Trophoblast cell (in vitro differentiated cells and primary cell): ENCODE measurements at regions not wholly inside any gene's neighbourhood (a gene's known extent, or its start where the extent isn't known, plus 50 kb on each side); places are given as distances from the start of the nearest gene placed in this dataset.

ENCODE experiments used
- DNase-seq, 2 donors: peaks; one replicate each; pipeline ENCODE4 v3.0.0-alpha.2; 2016
- H2AFZ ChIP-seq: 2 replicates; pipeline ENCODE4 v1.6.1; 2013; ENCODE audit warnings: low read length, moderate library complexity, mild to moderate bottlenecking; ENCODE audit not compliant: insufficient read depth, poor library complexity
- H2AK5ac ChIP-seq: 2 replicates; pipeline ENCODE4 v1.6.1; 2013; ENCODE audit warnings: mild to moderate bottlenecking, low read length
- H2BK120ac ChIP-seq: 2 replicates; pipeline ENCODE4 v1.6.1; 2013; ENCODE audit warnings: low read length, mild to moderate bottlenecking, moderate library complexity; ENCODE audit not compliant: insufficient read depth, poor library complexity
- H2BK12ac ChIP-seq: 2 replicates; pipeline ENCODE4 v1.6.1; 2013; ENCODE audit warnings: mild to moderate bottlenecking, low read length, moderate library complexity
- H2BK5ac ChIP-seq: 2 replicates; pipeline ENCODE4 v1.6.1; 2013; ENCODE audit warnings: low read length, low read depth, moderate library complexity, mild to moderate bottlenecking; ENCODE audit not compliant: poor library complexity
- H3K14ac ChIP-seq: 2 replicates; pipeline ENCODE4 v1.6.1; 2013; ENCODE audit warnings: mild to moderate bottlenecking, low read length
- H3K18ac ChIP-seq: 2 replicates; pipeline ENCODE4 v1.6.1; 2013; ENCODE audit warnings: mild to moderate bottlenecking, low read length
- H3K23ac ChIP-seq: 2 replicates; pipeline ENCODE4 v1.6.1; 2013; ENCODE audit warnings: low read length
- H3K27ac ChIP-seq: 2 replicates; pipeline ENCODE4 v1.5.1; 2013; ENCODE audit warnings: low read depth, mild to moderate bottlenecking, inconsistent platforms, low read length, moderate library complexity
- H3K27me3 ChIP-seq: 2 replicates; pipeline ENCODE4 v1.6.1; 2013; ENCODE audit warnings: inconsistent platforms, mild to moderate bottlenecking, low read length, moderate library complexity; ENCODE audit not compliant: insufficient read depth
- H3K36me3 ChIP-seq, 2 experiments: 1 replicate in 1 of 2; 2 replicates in 1 of 2; pipeline ENCODE4 v1.6.1; 2013; ENCODE audit warnings: low read length in 2 of 2, mild to moderate bottlenecking in 2 of 2, moderate library complexity in 1 of 2; ENCODE audit not compliant: insufficient read depth in 2 of 2, control insufficient read depth in 1 of 2
- H3K4ac ChIP-seq: 2 replicates; pipeline ENCODE4 v1.6.1; 2013; ENCODE audit warnings: low read depth, mild to moderate bottlenecking, low read length, moderate library complexity
- H3K4me1 ChIP-seq, 2 experiments: 1 replicate in 1 of 2; 2 replicates in 1 of 2; pipeline ENCODE4 v1.6.1; 2013; ENCODE audit warnings: low read length in 2 of 2, mild to moderate bottlenecking in 2 of 2, moderate library complexity in 1 of 2; ENCODE audit not compliant: insufficient read depth in 2 of 2, control insufficient read depth in 1 of 2
- H3K4me2 ChIP-seq: 2 replicates; pipeline ENCODE4 v1.6.1; 2013; ENCODE audit warnings: inconsistent platforms, mild to moderate bottlenecking, low read length, moderate library complexity
- H3K4me3 ChIP-seq: 2 replicates; pipeline ENCODE4 v1.5.1; 2013; ENCODE audit warnings: mild to moderate bottlenecking, low read depth, low read length, inconsistent platforms
- H3K79me1 ChIP-seq: one replicate; pipeline ENCODE4 v1.6.1; 2013; ENCODE audit warnings: low read length
- H3K79me2 ChIP-seq: 2 replicates; pipeline ENCODE4 v1.6.1; 2013; ENCODE audit warnings: low read length, mild to moderate bottlenecking; ENCODE audit not compliant: control insufficient read depth, insufficient read depth, poor library complexity
- H3K9ac ChIP-seq: 2 replicates; pipeline ENCODE4 v1.6.1; 2013; ENCODE audit warnings: mild to moderate bottlenecking, low read length
- H3K9me3 ChIP-seq: 2 replicates; pipeline ENCODE4 v1.6.1; 2013; ENCODE audit warnings: low read depth, mild to moderate bottlenecking, control low read depth, inconsistent platforms, low read length; ENCODE audit not compliant: insufficient read depth
- H4K12ac ChIP-seq: 2 replicates; pipeline ENCODE4 v1.6.1; 2013; ENCODE audit warnings: low read depth, mild to moderate bottlenecking, low read length, moderate library complexity
- H4K8ac ChIP-seq: 2 replicates; pipeline ENCODE4 v1.6.1; 2013; ENCODE audit warnings: low read depth, mild to moderate bottlenecking, low read length, moderate library complexity
- H4K91ac ChIP-seq: one replicate; pipeline ENCODE4 v1.6.1; 2013; ENCODE audit warnings: low read depth, mild to moderate bottlenecking, low read length, moderate library complexity
- WGBS: extraction: QIAGEN DNeasy Blood & Tissue Kit; methylation state at CpG from one replicate; pipeline ENCODE4 v1.1.7; 2013; ENCODE audit warnings: missing lambda C conversion rate; ENCODE audit not compliant: insufficient read length, insufficient coverage; ENCODE audit errors: extremely low coverage; 5-methylcytosine and 5-hydroxymethylcytosine counted together

GRCh38 chr12:37733856-37734255, 582.7 kb upstream of the ALG10B start:
- Histone ChIP-seq H3K14ac (no peak overlapping the region), H4K8ac (no peak overlapping the region), H3K4ac (no peak overlapping the region), H3K9me3 (peaks cover 4% of the 10 kb centered on the region), H3K4me3 (no peak overlapping the region), H2AFZ (no peak overlapping the region), H3K18ac (no peak overlapping the region), H4K91ac (no peak overlapping the region), H3K79me1 (no peaks in the 10 kb centered on the region), H2BK5ac (no peak overlapping the region), H3K4me1 (no peaks in the 10 kb centered on the region), H3K9ac (no peak overlapping the region), H2BK120ac (no peak overlapping the region), H3K23ac (no peak overlapping the region), H3K27me3 (no peaks in the 10 kb centered on the region), H3K27ac (no peak overlapping the region), H3K36me3 (no peaks in the 10 kb centered on the region), H2AK5ac (no peak overlapping the region), H4K12ac (no peak overlapping the region), H3K79me2 (no peaks in the 10 kb centered on the region), H3K4me2 (no peak overlapping the region), H2BK12ac (no peak overlapping the region)
- WGBS: no CpG with 5 or more reads among the region's 2 CpGs
- no peak for DNase-seq
